Keratinocyte (primary cell): ENCODE measurements at regions not wholly inside any gene's neighbourhood (a gene's known extent, or its start where the extent isn't known, plus 50 kb on each side); places are given as distances from the start of the nearest gene placed in this dataset.

Experiments
- EZH2 ChIP-seq: IDR thresholded peaks from one replicate; pipeline ENCODE4 v1.6.1; 2012; ENCODE audit warnings: inconsistent platforms, mild to moderate bottlenecking, low read length, moderate library complexity
- TF ChIP-seq, protein P1 (sequence below), 3 experiments: IDR thresholded peaks in 1 of 3; conservative IDR thresholded peaks in 1 of 3; optimal IDR thresholded peaks in 1 of 3; 2 replicates in 2 of 3; 3 replicates in 1 of 3; pipeline versions ENCODE3 to v1.5.1; 2011; ENCODE audit warnings: low read length in 3 of 3, mild to moderate bottlenecking in 3 of 3, moderate library complexity in 2 of 3, control low read depth in 1 of 3, inconsistent platforms in 1 of 3; ENCODE audit not compliant: insufficient read depth in 2 of 3; ENCODE audit errors: extremely low read depth in 1 of 3

DNA sequence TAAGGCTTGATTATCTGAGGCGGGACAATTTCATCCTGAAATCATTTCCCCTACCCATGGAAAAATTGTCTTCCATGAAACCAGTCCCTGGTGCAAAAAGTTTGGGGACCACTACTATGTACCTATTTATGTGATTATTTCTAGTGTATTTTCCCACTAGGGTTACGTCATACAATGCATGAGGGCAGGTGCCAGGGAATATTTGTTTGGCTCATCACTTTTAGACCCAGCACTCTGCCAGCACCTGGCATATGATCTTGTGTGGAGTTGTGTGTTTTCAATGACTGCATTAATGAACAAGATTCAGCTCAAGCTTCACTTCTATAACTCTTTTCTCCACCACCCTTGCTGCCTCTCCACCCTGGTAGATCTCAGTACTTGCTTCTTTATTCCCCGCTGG lies 73.3 kb upstream of the TNKS2 start:
- TF ChIP-seq, protein P1, sequence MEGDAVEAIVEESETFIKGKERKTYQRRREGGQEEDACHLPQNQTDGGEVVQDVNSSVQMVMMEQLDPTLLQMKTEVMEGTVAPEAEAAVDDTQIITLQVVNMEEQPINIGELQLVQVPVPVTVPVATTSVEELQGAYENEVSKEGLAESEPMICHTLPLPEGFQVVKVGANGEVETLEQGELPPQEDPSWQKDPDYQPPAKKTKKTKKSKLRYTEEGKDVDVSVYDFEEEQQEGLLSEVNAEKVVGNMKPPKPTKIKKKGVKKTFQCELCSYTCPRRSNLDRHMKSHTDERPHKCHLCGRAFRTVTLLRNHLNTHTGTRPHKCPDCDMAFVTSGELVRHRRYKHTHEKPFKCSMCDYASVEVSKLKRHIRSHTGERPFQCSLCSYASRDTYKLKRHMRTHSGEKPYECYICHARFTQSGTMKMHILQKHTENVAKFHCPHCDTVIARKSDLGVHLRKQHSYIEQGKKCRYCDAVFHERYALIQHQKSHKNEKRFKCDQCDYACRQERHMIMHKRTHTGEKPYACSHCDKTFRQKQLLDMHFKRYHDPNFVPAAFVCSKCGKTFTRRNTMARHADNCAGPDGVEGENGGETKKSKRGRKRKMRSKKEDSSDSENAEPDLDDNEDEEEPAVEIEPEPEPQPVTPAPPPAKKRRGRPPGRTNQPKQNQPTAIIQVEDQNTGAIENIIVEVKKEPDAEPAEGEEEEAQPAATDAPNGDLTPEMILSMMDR (optimal IDR thresholded peaks at IDR 0.05 in 1 of 3, IDR thresholded peaks at IDR 0.05 in 1 of 3, conservative IDR thresholded peaks at IDR 0.05 in 1 of 3; ENCODE audit: extremely low read depth in 1 of 3, insufficient read depth in 2 of 3, low read length in 3 of 3): no peak
- TF ChIP-seq EZH2: no peak
